Heart left ventricle (tissue), 16 donors: ENCODE measurements at regions not wholly inside any gene's neighbourhood (a gene's known extent, or its start where the extent isn't known, plus 50 kb on each side); places are given as distances from the start of the nearest gene placed in this dataset.

Source experiments
- ATAC-seq, 4 donors: fragments of 200-7000 bp; cut with Tn5 transposase; one replicate each; pipeline ENCODE4 v1.9.1; 2020 to 2022; ENCODE audit warnings: moderate library complexity in 4 of 4, mild to moderate bottlenecking in 3 of 4, moderate number of reproducible peaks in 1 of 4
- DNase-seq, 5 donors: peaks; one replicate each; pipeline ENCODE4 v3.0.0-alpha.2; 2020
- H3K27ac ChIP-seq, 12 donors: fragments of 200-600 bp; sonication (generic) in 4 of 12; one replicate each; pipeline versions ENCODE4 v1.5.0 to v1.8.0; 2016 to 2022; ENCODE audit warnings: mild to moderate bottlenecking in 2 of 12
- H3K27me3 ChIP-seq, 9 donors: fragments of 200-600 bp; sonication (generic) in 2 of 9; one replicate each; pipeline versions ENCODE4 v1.5.1 to v1.8.0; 2016 to 2022; ENCODE audit warnings: mild to moderate bottlenecking in 3 of 9
- H3K36me3 ChIP-seq, 9 donors: fragments of 200-600 bp; sonication (generic) in 2 of 9; one replicate each; pipeline versions ENCODE4 v1.5.0 to v1.8.0; 2018 to 2022; ENCODE audit warnings: mild to moderate bottlenecking in 2 of 9
- H3K4me1 ChIP-seq, 12 donors: fragments of 200-600 bp; sonication (generic) in 4 of 12; one replicate each; pipeline versions ENCODE4 v1.5.0 to v1.8.0; 2016 to 2022; ENCODE audit warnings: mild to moderate bottlenecking in 3 of 12
- H3K4me3 ChIP-seq, 12 donors: fragments of 200-600 bp; sonication (generic) in 4 of 12; one replicate each; pipeline versions ENCODE4 v1.5.0 to v1.8.0; 2017 to 2022; ENCODE audit warnings: mild to moderate bottlenecking in 9 of 12, moderate library complexity in 4 of 12
- H3K9me3 ChIP-seq, 12 donors: fragments of 200-600 bp; sonication (generic) in 4 of 12; one replicate each; pipeline versions ENCODE4 v1.5.0 to v1.8.0; 2016 to 2022; ENCODE audit warnings: mild to moderate bottlenecking in 1 of 12
- CTCF ChIP-seq, 12 donors: fragments of 200-600 bp; sonication (generic) in 4 of 12; IDR thresholded peaks; one replicate each; pipeline versions ENCODE4 v1.5.0 to v1.8.0; 2018 to 2022; ENCODE audit warnings: antibody characterized with exemption in 12 of 12, mild to moderate bottlenecking in 5 of 12
- POLR2A ChIP-seq, 2 donors: fragments of 450-650 bp; IDR thresholded peaks; one replicate each; pipeline ENCODE4 v1.6.1; 2017; ENCODE audit warnings: antibody characterized with exemption in 2 of 2, mild to moderate bottlenecking in 2 of 2, moderate library complexity in 2 of 2
- WGBS, 4 donors: extraction: QIAGEN DNeasy Blood & Tissue Kit in 2 of 4; methylation state at CpG; one replicate each; pipeline versions ENCODE4 v1.1.5 to v1.1.7; 2013 to 2018; 5-methylcytosine and 5-hydroxymethylcytosine counted together
- intact Hi-C, 10 donors: fragments of 100-400 bp; cut with DNase I; formaldehyde crosslinking; loops; one replicate each; pipeline versions ENCODE4 v1.11.1 to v1.14.2; 2022
- donor health status: ischemic (EF 13 %, LVEDD 7.1; RV severe dilation, severe dysfunction).
- donor health status: healthy with polysubstance abuse.
- donor health status: DM: no; HTN: yes; CAD: no.
- donor health status: DM: no; HTN: no; CAD: no.
- donor health status: ischemic (EF 25% LVEDD 6.9; RV normal size, moderate dysfunction).
- donor health status: ischemic (EF 25% LVEDD 5.7; RV mildly dilated, moderate dysfunction).
- donor health status: healthy.
- donor health status: DM: yes; HTN: yes; CAD: no.
- donor health status: ischemic (EF 35%, LVEDD 5.7; RV mildly dilated, moderate dysfunction).
- donor health status: nonischemic (EF 11% LVEDD 7.7; RV severe dilation, severe dysfunction).
- donor health status: DM: yes; HTN: yes; CAD: no.
- donor health status: PGD.
- donor health status: ischemic (EF 29% LVEDD 5.4; RV normal size, mild dysfunction).
- donor health status: nonischemic (EF 23%, LVEDD 6.1; RV moderate dilation, normal function).

- Histone ChIP-seq H3K4me1 (peaks cover 0 to 4% (median 0%) of the 10 kb centered on the region in 12 donors), H3K27ac (peak overlapping the region in 1 of 12 donors; percentile 5), H3K9me3 (no peaks in the 10 kb centered on the region), H3K36me3 (no peaks in the 10 kb centered on the region), H3K4me3 (no peak overlapping the region), H3K27me3 (no peaks in the 10 kb centered on the region)
- 40 to 54% (median 49%) methylated on average over 5 of the region's 5 CpGs for WGBS, 4 donors
- DNase-seq (peak in 4 of 5 donors; percentile 11 to 34 (median 24)), ATAC-seq (peak; percentile 32 to 75 (median 57))
- TF ChIP-seq CTCF (IDR thresholded peaks at IDR 0.05) = no peak
- no peak for TF ChIP-seq POLR2A (IDR thresholded peaks at IDR 0.05)
- intact Hi-C loops = no loop called here
These were observed 1081.5 kb downstream of the VRK1 start for GRCh38 chr14:97878727-97879126.

- TF ChIP-seq CTCF (IDR thresholded peaks at IDR 0.05) (no peak), POLR2A (IDR thresholded peaks at IDR 0.05) (no peak)
- Histone ChIP-seq H3K4me1 (no peaks in the 10 kb centered on the region), H3K36me3 (no peaks in the 10 kb centered on the region), H3K27ac (no peak overlapping the region), H3K4me3 (no peak overlapping the region), H3K27me3 (no peaks in the 10 kb centered on the region), H3K9me3 (no peaks in the 10 kb centered on the region)
- 81 to 89% (median 86%) methylated on average over 6 of the region's 6 CpGs for WGBS, 4 donors
- no peak for DNase-seq
- intact Hi-C loops = no loop called here
- ATAC-seq = no peak
These were observed 1090.5 kb downstream of the VRK1 start for GRCh38 chr14:97887690-97888089.

GRCh38 chr14:97888331-97888730 is 1091.1 kb downstream of the VRK1 start:
- intact Hi-C loops = no loop called here
- no peak overlapping the region for H3K4me3 ChIP-seq
- H3K36me3 ChIP-seq = no peaks in the 10 kb centered on the region
- DNase-seq = no peak
- H3K27me3 ChIP-seq = no peaks in the 10 kb centered on the region
- WGBS, 4 donors = 87 to 92% (median 89%) methylated on average over 5 of the region's 5 CpGs
- H3K4me1 ChIP-seq = no peaks in the 10 kb centered on the region
- H3K27ac ChIP-seq = no peak overlapping the region
- TF ChIP-seq POLR2A (IDR thresholded peaks at IDR 0.05) = no peak
- TF ChIP-seq CTCF (IDR thresholded peaks at IDR 0.05) = no peak
- no peak for ATAC-seq
- H3K9me3 ChIP-seq = no peaks in the 10 kb centered on the region

- H3K27ac ChIP-seq = no peak overlapping the region
- H3K4me3 ChIP-seq = no peak overlapping the region
- H3K27me3 ChIP-seq = no peaks in the 10 kb centered on the region
- 66 to 76% (median 71%) methylated on average over 2 of the region's 2 CpGs for WGBS, 4 donors
- intact Hi-C loops = no loop called here
- no peaks in the 10 kb centered on the region for H3K9me3 ChIP-seq
- DNase-seq (no peak), ATAC-seq (no peak)
- no peaks in the 10 kb centered on the region for H3K4me1 ChIP-seq
- no peaks in the 10 kb centered on the region for H3K36me3 ChIP-seq
- TF ChIP-seq POLR2A (IDR thresholded peaks at IDR 0.05) (no peak), CTCF (IDR thresholded peaks at IDR 0.05) (no peak)
These were observed 1094.3 kb downstream of the VRK1 start for GRCh38 chr14:97891515-97891914.
